ENCODE measurements at regions not wholly inside any gene's neighbourhood (a gene's known extent, or its start where the extent isn't known, plus 50 kb on each side); places are given as distances from the start of the nearest gene placed in this dataset.

DNA sequence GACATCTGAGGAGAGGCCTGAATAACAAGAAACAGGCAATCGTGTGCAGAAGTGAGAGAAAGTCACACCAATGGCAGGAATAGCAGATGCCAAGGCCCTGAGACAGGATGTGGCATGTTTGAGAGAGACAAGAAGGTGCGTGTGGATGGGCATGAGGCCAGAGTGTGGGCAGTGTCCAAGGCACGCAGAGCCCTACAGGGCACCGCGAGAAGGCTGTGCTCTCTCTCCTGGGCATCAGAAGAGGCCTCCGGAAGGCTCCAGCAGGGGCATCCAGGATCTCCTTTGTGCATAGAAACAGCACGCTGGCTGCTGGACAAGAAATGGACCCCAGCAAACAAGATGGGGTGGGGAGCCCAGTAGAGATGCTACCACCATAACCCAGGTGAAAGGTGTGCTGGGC is 239.0 kb upstream of the RAB6C start:
- Histone ChIP-seq H3K36me3 (ENCODE audit: low read depth) (no peaks in the 10 kb centered on the region), H3K4me1 (ENCODE audit: insufficient read depth, poor library complexity, severe bottlenecking) (no peaks in the 10 kb centered on the region), H3K4me3 (ENCODE audit: severe bottlenecking) (no peak overlapping the region), H3K27me3 (ENCODE audit: insufficient read depth, poor library complexity, severe bottlenecking) (no peaks in the 10 kb centered on the region), H3K27ac (ENCODE audit: poor library complexity, severe bottlenecking) (no peak overlapping the region), H3K9me3 (ENCODE audit: severe bottlenecking) (no peaks in the 10 kb centered on the region)
- ATAC-seq (ENCODE audit: low read depth) = no peak; the same call in 2 of the 3 replicates
- TF ChIP-seq, protein P1, sequence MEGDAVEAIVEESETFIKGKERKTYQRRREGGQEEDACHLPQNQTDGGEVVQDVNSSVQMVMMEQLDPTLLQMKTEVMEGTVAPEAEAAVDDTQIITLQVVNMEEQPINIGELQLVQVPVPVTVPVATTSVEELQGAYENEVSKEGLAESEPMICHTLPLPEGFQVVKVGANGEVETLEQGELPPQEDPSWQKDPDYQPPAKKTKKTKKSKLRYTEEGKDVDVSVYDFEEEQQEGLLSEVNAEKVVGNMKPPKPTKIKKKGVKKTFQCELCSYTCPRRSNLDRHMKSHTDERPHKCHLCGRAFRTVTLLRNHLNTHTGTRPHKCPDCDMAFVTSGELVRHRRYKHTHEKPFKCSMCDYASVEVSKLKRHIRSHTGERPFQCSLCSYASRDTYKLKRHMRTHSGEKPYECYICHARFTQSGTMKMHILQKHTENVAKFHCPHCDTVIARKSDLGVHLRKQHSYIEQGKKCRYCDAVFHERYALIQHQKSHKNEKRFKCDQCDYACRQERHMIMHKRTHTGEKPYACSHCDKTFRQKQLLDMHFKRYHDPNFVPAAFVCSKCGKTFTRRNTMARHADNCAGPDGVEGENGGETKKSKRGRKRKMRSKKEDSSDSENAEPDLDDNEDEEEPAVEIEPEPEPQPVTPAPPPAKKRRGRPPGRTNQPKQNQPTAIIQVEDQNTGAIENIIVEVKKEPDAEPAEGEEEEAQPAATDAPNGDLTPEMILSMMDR (IDR thresholded peaks at IDR 0.05; ENCODE audit: poor library complexity, severe bottlenecking) = no peak
- no peak for DNase-seq (ENCODE audit: low spot score)

DNA sequence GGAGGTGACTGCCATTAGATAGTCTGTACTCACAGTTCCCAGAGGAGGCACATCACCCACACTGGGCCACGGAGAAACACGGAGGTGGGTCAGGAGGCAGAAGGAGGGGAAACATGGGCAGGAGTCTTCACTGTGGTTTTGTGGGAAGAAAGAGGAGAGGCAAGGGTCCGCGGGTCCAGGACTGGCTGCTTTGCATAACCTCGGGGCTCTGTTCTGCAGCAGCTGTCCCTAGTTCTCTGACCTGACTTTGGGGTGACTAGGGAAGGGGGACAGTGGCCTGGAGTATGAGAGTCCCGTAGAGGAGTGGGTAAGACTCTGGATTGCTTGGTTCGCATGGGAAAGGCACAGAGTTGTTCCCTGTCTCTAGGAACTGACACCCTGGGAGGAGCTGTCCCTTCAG is 238.3 kb upstream of the RAB6C start:
- TF ChIP-seq, protein P1 (IDR thresholded peaks at IDR 0.05; ENCODE audit: poor library complexity, severe bottlenecking) = no peak
- no peak overlapping the region for H3K4me3 ChIP-seq (ENCODE audit: severe bottlenecking)
- DNase-seq (ENCODE audit: low spot score) (no peak), ATAC-seq (ENCODE audit: low read depth) (no peak)
- no peaks in the 10 kb centered on the region for H3K27me3 ChIP-seq (ENCODE audit: insufficient read depth, poor library complexity, severe bottlenecking)
- no peak overlapping the region for H3K27ac ChIP-seq (ENCODE audit: poor library complexity, severe bottlenecking)
- no peaks in the 10 kb centered on the region for H3K9me3 ChIP-seq (ENCODE audit: severe bottlenecking)
- no peaks in the 10 kb centered on the region for H3K4me1 ChIP-seq (ENCODE audit: insufficient read depth, poor library complexity, severe bottlenecking)
- H3K36me3 ChIP-seq (ENCODE audit: low read depth) = no peaks in the 10 kb centered on the region

DNA sequence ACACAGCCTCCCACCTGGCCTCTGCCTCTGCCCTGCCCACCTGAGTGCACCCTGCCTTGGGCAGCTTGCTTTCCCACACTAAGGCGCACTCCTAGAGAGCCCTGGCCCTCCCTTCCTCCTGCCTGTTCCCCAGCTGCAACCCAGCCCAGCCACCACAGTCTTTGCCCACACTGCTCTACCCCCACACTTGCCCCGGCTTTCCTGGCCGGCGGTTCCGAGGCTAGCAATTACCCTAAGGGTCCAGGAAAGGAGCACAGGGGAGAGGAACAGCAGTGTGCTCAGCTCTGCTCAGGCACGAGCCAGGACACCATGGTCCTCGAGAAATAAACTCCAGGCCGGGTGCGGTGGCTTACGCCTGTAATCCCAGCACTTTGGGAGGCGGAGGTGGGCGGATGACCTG is 237.8 kb upstream of the RAB6C start:
- H3K9me3 ChIP-seq (ENCODE audit: severe bottlenecking) = no peaks in the 10 kb centered on the region
- DNase-seq (ENCODE audit: low spot score) (no peak), ATAC-seq (ENCODE audit: low read depth) (no peak; the same call in 2 of the 3 replicates)
- H3K27me3 ChIP-seq (ENCODE audit: insufficient read depth, poor library complexity, severe bottlenecking) = no peaks in the 10 kb centered on the region
- H3K36me3 ChIP-seq (ENCODE audit: low read depth) = no peaks in the 10 kb centered on the region
- H3K27ac ChIP-seq (ENCODE audit: poor library complexity, severe bottlenecking) = no peak overlapping the region
- H3K4me3 ChIP-seq (ENCODE audit: severe bottlenecking) = no peak overlapping the region
- no peaks in the 10 kb centered on the region for H3K4me1 ChIP-seq (ENCODE audit: insufficient read depth, poor library complexity, severe bottlenecking)
- TF ChIP-seq, protein P1 (IDR thresholded peaks at IDR 0.05; ENCODE audit: poor library complexity, severe bottlenecking) = no peak

DNA sequence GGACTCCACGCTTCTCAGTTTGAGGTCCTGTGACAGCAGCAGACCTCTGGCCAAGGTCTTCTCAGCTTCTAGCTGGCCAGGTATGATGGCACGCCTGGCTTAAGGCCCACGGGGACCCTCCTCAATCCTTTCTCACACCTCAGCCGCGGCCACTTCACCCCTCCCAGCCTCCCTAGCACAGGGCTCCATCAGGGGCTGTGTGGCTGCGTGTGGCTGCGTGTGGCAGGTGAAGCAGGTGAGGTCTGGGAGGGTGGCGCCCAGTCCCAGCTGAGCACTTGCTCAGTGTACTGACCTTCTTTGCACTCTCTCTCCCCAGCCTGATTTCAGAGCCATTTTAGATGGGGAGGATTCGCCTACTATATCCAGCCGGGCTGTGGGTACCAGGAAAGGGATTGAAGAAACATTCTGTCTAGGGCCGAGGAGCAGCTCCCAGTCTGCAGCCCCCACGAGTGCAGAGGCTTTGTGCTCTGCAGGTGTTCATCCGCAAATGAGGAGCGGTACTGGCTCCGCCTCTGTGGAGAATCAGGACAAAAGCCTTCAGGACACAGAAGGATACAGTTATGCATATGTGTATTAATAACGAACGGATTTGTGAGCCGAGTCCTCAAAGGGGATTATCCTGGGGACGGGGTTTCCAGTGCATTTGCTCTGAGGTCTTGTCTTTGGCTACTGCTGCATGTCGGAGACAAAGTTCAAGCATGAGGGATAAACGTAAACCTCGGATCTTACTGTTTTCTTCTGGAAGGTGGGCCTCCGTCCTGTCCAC is 236.9 kb upstream of the RAB6C start:
- DNase-seq (ENCODE audit: low spot score) = no peak
- no peak for ATAC-seq (ENCODE audit: low read depth)
- Histone ChIP-seq H3K4me1 (ENCODE audit: insufficient read depth, poor library complexity, severe bottlenecking) (no peaks in the 10 kb centered on the region), H3K27ac (ENCODE audit: poor library complexity, severe bottlenecking) (no peak overlapping the region), H3K4me3 (ENCODE audit: severe bottlenecking) (no peak overlapping the region), H3K9me3 (ENCODE audit: severe bottlenecking) (no peaks in the 10 kb centered on the region), H3K36me3 (ENCODE audit: low read depth) (no peaks in the 10 kb centered on the region), H3K27me3 (ENCODE audit: insufficient read depth, poor library complexity, severe bottlenecking) (no peaks in the 10 kb centered on the region)
- TF ChIP-seq, protein P1 (IDR thresholded peaks at IDR 0.05; ENCODE audit: poor library complexity, severe bottlenecking) = no peak

DNA sequence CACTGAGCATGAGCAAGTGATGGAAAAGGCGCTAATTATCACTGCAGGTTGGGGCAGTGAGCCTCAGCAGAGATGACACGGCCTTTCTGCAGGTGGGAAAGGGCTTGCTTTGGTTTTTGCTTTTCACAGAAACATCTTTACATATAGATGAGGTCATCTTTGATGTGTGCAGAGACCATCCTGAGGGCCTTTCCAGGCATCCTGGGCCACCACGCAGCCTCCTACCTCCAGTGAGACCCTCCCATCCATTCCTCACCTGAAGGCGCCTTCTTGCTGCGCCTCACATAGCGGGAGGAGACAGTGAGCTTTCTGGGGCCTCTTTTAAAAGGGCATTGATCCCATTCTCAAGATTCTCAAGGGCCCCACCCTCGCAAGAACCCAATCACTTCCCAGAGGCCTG is 235.3 kb upstream of the RAB6C start:
- H3K27ac ChIP-seq (ENCODE audit: poor library complexity, severe bottlenecking) = no peak overlapping the region
- H3K27me3 ChIP-seq (ENCODE audit: insufficient read depth, poor library complexity, severe bottlenecking) = no peaks in the 10 kb centered on the region
- DNase-seq (ENCODE audit: low spot score) (no peak), ATAC-seq (ENCODE audit: low read depth) (no peak)
- TF ChIP-seq, protein P1 (IDR thresholded peaks at IDR 0.05; ENCODE audit: poor library complexity, severe bottlenecking) = no peak
- no peaks in the 10 kb centered on the region for H3K36me3 ChIP-seq (ENCODE audit: low read depth)
- no peaks in the 10 kb centered on the region for H3K9me3 ChIP-seq (ENCODE audit: severe bottlenecking)
- no peaks in the 10 kb centered on the region for H3K4me1 ChIP-seq (ENCODE audit: insufficient read depth, poor library complexity, severe bottlenecking)
- H3K4me3 ChIP-seq (ENCODE audit: severe bottlenecking) = no peak overlapping the region
